Endothelial cell of umbilical vein (primary cell): ENCODE measurements at regions not wholly inside any gene's neighbourhood (a gene's known extent, or its start where the extent isn't known, plus 50 kb on each side); places are given as distances from the start of the nearest gene placed in this dataset.

Experiments used
- EZH2 ChIP-seq: IDR thresholded peaks from 2 replicates; pipeline ENCODE4 v1.6.1; 2012; ENCODE audit warnings: borderline replicate concordance, low read depth, mild to moderate bottlenecking, moderate library complexity, low read length, inconsistent platforms; ENCODE audit not compliant: severe bottlenecking
- GATA2 ChIP-seq: IDR thresholded peaks from 2 replicates; pipeline ENCODE4 v1.7.0; 2011; ENCODE audit warnings: low read depth, mild to moderate bottlenecking, moderate library complexity, mixed read lengths, low read length; ENCODE audit not compliant: insufficient read length, insufficient read depth
- MYC ChIP-seq: IDR thresholded peaks from one replicate; pipeline ENCODE4 v1.6.1; 2011; ENCODE audit warnings: mild to moderate bottlenecking, low read depth, low read length
- POLR2A ChIP-seq: IDR thresholded peaks from 2 replicates; pipeline ENCODE4 v1.6.1; 2012; ENCODE audit warnings: low read depth, mild to moderate bottlenecking, control low read depth, low read length
- POLR2AphosphoS5 ChIP-seq: IDR thresholded peaks from 2 replicates; pipeline ENCODE4 v1.6.1; 2012; ENCODE audit warnings: low read depth, mild to moderate bottlenecking, control low read depth, low read length, moderate library complexity; ENCODE audit not compliant: insufficient read depth
- TF ChIP-seq, protein P1 (sequence below), 2 donors: IDR thresholded peaks; 1 replicate in 1 of 2; 2 replicates in 1 of 2; pipeline ENCODE4 v1.5.1; 2011; ENCODE audit warnings: low read length in 2 of 2, mild to moderate bottlenecking in 2 of 2, moderate library complexity in 2 of 2, control low read depth in 1 of 2, inconsistent platforms in 1 of 2, low read depth in 1 of 2; ENCODE audit not compliant: insufficient read depth in 1 of 2; ENCODE audit errors: extremely low read depth in 1 of 2
- TF ChIP-seq, protein P2 (sequence below): IDR thresholded peaks from 2 replicates; pipeline ENCODE4 v1.6.1; 2011; ENCODE audit not compliant: insufficient read depth, insufficient read length

DNA sequence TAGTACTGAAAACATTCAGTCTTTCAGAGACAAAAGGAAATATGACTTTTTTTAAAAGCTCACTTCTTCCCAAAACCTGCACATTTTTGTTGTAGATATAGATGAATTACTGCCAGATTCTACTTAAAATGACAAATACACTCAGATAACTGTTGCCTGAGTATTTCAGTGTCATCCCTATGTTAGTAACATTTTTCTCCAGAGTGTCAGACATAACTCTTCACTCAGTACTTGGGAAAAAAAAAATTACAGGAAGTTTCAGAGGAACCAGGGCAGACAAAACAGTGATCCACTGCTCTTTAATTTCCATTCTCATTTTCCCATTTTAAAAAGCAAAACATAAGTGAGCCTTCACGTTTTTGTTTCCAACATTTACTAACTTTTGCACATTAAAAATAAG lies 79.3 kb upstream of the ITGA1 start:
- TF ChIP-seq, protein P1, sequence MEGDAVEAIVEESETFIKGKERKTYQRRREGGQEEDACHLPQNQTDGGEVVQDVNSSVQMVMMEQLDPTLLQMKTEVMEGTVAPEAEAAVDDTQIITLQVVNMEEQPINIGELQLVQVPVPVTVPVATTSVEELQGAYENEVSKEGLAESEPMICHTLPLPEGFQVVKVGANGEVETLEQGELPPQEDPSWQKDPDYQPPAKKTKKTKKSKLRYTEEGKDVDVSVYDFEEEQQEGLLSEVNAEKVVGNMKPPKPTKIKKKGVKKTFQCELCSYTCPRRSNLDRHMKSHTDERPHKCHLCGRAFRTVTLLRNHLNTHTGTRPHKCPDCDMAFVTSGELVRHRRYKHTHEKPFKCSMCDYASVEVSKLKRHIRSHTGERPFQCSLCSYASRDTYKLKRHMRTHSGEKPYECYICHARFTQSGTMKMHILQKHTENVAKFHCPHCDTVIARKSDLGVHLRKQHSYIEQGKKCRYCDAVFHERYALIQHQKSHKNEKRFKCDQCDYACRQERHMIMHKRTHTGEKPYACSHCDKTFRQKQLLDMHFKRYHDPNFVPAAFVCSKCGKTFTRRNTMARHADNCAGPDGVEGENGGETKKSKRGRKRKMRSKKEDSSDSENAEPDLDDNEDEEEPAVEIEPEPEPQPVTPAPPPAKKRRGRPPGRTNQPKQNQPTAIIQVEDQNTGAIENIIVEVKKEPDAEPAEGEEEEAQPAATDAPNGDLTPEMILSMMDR (IDR thresholded peaks at IDR 0.05; ENCODE audit: extremely low read depth in 1 of 2, insufficient read depth in 1 of 2, low read depth in 1 of 2, low read length in 2 of 2), result no peak
- TF ChIP-seq EZH2 (no peak), POLR2AphosphoS5 (no peak), POLR2A (no peak), MYC (no peak), GATA2 (no peak)
- TF ChIP-seq, protein P2, sequence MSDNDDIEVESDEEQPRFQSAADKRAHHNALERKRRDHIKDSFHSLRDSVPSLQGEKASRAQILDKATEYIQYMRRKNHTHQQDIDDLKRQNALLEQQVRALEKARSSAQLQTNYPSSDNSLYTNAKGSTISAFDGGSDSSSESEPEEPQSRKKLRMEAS, result no peak
